ENCODE measurements at regions not wholly inside any gene's neighbourhood (a gene's known extent, or its start where the extent isn't known, plus 50 kb on each side); places are given as distances from the start of the nearest gene placed in this dataset.

DNA sequence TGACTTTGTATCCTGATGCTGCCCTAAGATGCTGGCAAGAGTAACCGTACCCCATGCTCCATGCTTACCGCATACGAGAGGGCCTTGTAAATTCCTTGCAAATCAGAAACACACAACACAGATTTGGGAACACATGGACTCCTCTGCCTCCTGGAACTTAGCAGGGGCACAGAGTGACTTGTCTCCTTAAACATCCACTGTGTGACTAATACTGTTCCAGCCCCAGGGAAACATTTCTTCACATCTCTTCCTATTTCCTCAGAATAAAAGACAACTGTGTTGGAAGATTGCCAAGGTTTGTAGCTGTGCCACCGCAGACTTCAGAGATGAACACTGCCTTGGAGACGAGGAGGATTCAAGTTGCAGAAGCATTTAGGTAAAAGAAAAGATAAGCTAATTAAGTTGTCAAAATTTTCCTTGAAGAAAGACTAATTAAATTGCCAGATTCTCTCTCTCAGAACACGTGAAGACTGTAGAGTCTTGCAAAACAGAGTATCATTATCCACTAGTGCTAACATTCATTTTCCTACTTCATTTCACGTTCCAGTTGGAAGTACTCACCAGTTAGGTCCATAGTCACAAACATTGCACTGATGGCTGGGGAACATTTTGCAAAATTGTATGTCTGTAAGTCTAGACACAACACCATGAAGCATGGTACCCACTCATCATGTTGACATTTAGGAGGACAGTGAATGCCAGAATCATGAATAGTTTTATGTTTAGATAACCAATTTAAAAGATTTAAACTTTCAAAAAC lies 188.8 kb downstream of the TSN start:
- no peak overlapping the region for H3K27ac Mint-ChIP-seq
- H3K27me3 Mint-ChIP-seq (ENCODE audit: low read depth), result peaks cover 5% of the 10 kb centered on the region
- H3K4me3 Mint-ChIP-seq, result no peak overlapping the region
- H3K4me1 Mint-ChIP-seq (ENCODE audit: low read depth), result no peaks in the 10 kb centered on the region
- no peaks in the 10 kb centered on the region for H3K36me3 Mint-ChIP-seq (ENCODE audit: low read depth)
- H3K9me3 Mint-ChIP-seq, result no peaks in the 10 kb centered on the region

DNA sequence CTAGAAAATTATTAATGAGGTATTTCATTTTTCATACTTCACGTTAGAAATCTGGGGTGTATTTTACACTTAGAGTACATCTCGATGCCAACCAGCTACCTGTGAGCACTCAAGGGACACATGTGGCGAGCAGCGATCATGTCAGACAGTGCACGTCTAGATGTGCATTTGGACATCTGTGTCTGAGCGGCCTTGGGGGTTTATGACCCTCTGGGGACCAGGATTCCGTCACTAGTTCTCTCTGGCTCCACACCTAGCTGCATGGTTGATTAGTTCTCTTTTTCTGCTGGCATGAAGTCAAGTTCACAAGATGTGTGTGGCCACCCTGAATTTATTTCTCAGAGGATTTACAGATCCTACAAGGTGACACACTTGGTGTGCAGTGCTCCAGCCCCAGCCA lies 192.2 kb downstream of the TSN start:
- Mint-ChIP-seq H3K27ac (no peak overlapping the region), H3K36me3 (ENCODE audit: low read depth) (no peaks in the 10 kb centered on the region), H3K9me3 (no peaks in the 10 kb centered on the region), H3K4me1 (ENCODE audit: low read depth) (no peaks in the 10 kb centered on the region), H3K27me3 (ENCODE audit: low read depth) (peaks cover 5% of the 10 kb centered on the region), H3K4me3 (no peak overlapping the region)

DNA sequence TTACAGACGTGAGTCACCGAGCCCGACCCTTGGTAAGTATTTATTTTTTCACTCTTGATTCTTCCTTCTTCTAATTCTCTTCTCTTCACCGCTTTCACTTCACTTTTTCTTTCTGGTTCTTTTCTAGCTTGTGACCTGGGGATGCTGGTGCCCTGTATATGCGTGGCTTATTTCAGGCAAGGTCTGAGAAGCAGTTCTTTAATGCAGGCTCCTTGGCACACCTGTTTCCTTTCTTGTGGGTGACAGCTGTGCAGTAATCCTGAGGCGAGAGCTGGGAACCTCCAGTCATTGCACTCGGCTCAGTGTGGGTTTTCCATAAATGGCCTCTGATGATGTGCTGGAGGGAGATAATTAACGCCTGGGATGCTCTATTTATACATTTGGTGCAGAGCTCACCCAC lies 193.8 kb downstream of the TSN start:
- Mint-ChIP-seq H3K27ac (no peak overlapping the region), H3K36me3 (ENCODE audit: low read depth) (no peaks in the 10 kb centered on the region), H3K27me3 (ENCODE audit: low read depth) (peaks cover 1% of the 10 kb centered on the region), H3K4me3 (no peak overlapping the region), H3K9me3 (no peaks in the 10 kb centered on the region), H3K4me1 (ENCODE audit: low read depth) (no peaks in the 10 kb centered on the region)

DNA sequence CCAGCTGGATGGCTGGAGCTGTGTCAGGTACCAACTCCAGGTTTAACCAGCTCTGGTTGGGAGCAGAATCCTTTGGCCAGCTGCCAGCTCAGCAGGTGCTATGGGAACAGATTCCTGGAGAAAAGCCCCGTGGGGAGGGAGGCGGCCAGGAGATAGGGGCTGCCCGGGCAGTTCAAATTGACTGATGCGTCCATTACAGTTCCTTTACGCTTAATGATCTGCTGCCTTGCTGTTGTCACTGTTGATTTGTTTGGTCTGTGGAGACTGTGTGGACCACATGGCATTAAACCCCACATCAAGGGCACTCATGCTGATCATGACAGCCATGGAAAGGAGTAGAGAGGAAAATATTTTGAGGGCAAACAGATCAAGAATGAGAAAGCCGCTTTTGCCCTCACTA lies 200.0 kb downstream of the TSN start:
- Mint-ChIP-seq H3K27me3 (ENCODE audit: low read depth) (no peaks in the 10 kb centered on the region), H3K4me3 (no peak overlapping the region)

DNA sequence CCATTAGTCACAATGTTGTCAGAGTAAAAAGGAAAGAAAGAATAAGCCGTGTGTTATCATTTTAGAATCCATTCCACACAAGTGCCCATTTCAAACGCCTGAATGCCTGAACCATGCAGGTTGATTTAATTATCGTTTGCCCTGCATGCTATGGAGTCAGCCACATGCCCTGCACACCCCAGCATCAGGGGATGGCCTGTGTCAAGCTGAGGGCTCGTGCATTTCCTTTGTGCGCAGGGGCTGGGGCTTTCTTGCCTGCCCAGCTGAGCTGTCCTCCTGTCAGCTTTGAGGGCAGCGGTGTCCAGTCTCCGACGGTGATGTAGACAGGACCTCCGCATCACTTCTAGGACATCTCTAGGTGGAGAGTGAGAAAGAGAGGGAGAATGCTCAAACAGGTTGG lies 200.4 kb downstream of the TSN start:
- no peak overlapping the region for H3K4me3 Mint-ChIP-seq
- H3K36me3 Mint-ChIP-seq (ENCODE audit: low read depth), result no peaks in the 10 kb centered on the region

More for the DNA sequence above, 200.0 kb downstream of the TSN start:
- Mint-ChIP-seq H3K4me1 (ENCODE audit: low read depth) (no peaks in the 10 kb centered on the region), H3K9me3 (no peaks in the 10 kb centered on the region), H3K27ac (no peak overlapping the region), H3K36me3 (ENCODE audit: low read depth) (no peaks in the 10 kb centered on the region)

DNA sequence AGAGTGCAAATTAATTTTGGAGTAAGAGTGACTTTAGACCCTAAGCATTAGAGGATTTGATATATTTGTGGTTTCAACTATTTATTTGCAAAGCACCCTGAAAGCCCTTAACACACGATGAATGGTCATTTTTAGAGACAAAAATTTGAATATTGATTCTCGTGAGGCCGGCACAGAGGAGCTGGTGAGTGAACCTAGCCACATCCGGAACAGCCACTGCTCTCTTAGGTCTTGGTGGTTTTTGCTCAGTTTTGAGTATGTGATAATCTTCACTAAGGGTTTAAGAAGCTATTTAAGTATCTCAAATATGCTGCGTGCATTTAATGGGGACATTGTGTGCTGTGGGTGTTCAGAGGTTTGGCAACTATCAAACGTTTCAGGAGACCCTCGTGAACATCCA lies 204.8 kb downstream of the TSN start:
- Mint-ChIP-seq H3K27ac (no peak overlapping the region), H3K4me1 (ENCODE audit: low read depth) (no peaks in the 10 kb centered on the region), H3K9me3 (no peaks in the 10 kb centered on the region), H3K4me3 (no peak overlapping the region), H3K27me3 (ENCODE audit: low read depth) (no peaks in the 10 kb centered on the region), H3K36me3 (ENCODE audit: low read depth) (no peaks in the 10 kb centered on the region)

More for the DNA sequence above, 200.4 kb downstream of the TSN start:
- Mint-ChIP-seq H3K9me3 (no peaks in the 10 kb centered on the region), H3K27me3 (ENCODE audit: low read depth) (no peaks in the 10 kb centered on the region), H3K4me1 (ENCODE audit: low read depth) (no peaks in the 10 kb centered on the region), H3K27ac (no peak overlapping the region)

DNA sequence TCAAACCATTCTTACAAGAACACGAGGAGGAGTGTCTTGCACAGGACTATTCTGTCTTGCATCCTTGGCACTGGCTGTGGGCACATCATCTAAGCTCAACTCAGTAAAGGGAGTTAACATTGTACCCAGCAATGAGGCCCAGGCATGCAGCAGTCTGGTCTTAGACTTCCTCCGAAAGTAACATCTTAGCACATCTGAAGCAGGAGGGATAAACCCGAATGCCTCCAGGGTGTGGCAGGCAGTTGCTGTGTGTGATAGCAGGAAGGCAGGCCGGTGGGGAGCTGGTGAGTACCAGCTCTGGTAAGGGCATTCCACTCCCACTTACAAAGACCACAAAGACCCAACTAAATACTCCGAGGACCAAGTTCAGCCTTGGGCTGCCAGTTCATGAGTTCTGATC lies 206.3 kb downstream of the TSN start:
- H3K4me3 Mint-ChIP-seq, result no peak overlapping the region
- H3K4me1 Mint-ChIP-seq (ENCODE audit: low read depth), result no peaks in the 10 kb centered on the region
- H3K9me3 Mint-ChIP-seq, result no peaks in the 10 kb centered on the region
- no peaks in the 10 kb centered on the region for H3K27me3 Mint-ChIP-seq (ENCODE audit: low read depth)
- no peak overlapping the region for H3K27ac Mint-ChIP-seq
- H3K36me3 Mint-ChIP-seq (ENCODE audit: low read depth), result no peaks in the 10 kb centered on the region

DNA sequence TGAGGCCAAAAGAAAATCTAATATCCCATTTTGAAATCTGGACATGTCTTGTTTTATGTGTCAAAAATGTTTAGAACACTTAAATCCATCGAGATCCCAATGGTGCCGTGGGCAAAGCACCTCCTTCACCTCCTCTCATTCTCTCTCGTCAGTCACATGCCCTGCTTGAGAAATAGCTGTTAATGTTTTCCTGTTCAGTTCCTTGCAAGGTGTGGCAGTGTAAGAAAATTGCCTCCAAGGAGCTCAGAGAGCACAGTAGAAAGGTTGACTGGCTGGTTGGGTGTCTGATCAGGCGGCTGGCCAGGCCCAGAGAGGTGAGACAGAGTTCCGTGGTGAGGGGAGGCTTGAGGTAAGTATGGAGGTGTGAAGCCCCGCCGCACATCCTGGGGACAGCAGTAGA lies 210.2 kb downstream of the TSN start:
- no peak overlapping the region for H3K4me3 Mint-ChIP-seq
- peaks cover 14% of the 10 kb centered on the region for H3K27me3 Mint-ChIP-seq (ENCODE audit: low read depth)
- H3K27ac Mint-ChIP-seq, result no peak overlapping the region
- H3K9me3 Mint-ChIP-seq, result no peaks in the 10 kb centered on the region
- H3K4me1 Mint-ChIP-seq (ENCODE audit: low read depth), result no peaks in the 10 kb centered on the region
- H3K36me3 Mint-ChIP-seq (ENCODE audit: low read depth), result no peaks in the 10 kb centered on the region

DNA sequence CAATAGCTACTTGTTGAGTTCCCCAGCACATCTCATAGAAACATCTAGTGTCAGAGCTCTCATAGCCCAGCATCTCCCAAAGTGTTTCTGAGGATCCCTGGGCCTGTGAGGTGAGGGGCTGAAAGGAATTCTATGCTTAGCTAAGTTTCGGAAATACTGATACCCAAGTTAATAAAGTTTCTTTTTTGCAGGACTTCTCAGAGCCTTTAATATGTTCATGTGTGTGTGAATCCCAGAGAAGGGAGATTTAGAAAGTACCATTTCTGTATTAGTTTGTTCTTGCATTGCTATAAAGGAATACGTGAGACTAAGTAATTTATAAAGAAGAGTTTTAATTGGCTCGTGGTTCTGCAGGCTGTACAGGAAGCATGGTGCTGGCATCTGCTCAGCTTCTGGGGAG lies 211.2 kb downstream of the TSN start:
- no peaks in the 10 kb centered on the region for H3K36me3 Mint-ChIP-seq (ENCODE audit: low read depth)
- H3K4me3 Mint-ChIP-seq, result no peak overlapping the region
- H3K9me3 Mint-ChIP-seq, result no peaks in the 10 kb centered on the region
- no peak overlapping the region for H3K27ac Mint-ChIP-seq
- no peaks in the 10 kb centered on the region for H3K4me1 Mint-ChIP-seq (ENCODE audit: low read depth)
- peaks cover 14% of the 10 kb centered on the region for H3K27me3 Mint-ChIP-seq (ENCODE audit: low read depth)

DNA sequence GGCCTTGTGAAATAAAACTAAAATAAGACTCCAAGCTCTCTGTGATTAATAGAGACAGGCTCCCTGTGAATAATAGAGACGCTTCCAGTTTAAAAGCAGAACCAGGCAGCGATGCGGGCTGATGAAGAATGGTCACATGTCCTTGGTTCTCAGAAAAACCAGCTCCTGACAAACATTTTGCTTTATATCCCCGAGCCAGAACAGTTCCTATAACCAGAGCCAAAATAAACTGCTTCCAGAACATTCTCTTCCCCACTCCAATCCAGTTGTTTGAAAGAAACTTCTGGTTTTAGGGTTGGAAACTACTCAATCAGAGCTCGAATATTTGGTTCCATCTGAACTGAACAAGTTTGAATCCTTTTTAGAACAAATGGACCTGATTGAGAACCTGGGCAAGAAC lies 213.7 kb downstream of the TSN start:
- Mint-ChIP-seq H3K4me1 (ENCODE audit: low read depth) (no peaks in the 10 kb centered on the region), H3K27me3 (ENCODE audit: low read depth) (peaks cover 14% of the 10 kb centered on the region), H3K27ac (no peak overlapping the region), H3K36me3 (ENCODE audit: low read depth) (no peaks in the 10 kb centered on the region), H3K4me3 (no peak overlapping the region), H3K9me3 (no peaks in the 10 kb centered on the region)

DNA sequence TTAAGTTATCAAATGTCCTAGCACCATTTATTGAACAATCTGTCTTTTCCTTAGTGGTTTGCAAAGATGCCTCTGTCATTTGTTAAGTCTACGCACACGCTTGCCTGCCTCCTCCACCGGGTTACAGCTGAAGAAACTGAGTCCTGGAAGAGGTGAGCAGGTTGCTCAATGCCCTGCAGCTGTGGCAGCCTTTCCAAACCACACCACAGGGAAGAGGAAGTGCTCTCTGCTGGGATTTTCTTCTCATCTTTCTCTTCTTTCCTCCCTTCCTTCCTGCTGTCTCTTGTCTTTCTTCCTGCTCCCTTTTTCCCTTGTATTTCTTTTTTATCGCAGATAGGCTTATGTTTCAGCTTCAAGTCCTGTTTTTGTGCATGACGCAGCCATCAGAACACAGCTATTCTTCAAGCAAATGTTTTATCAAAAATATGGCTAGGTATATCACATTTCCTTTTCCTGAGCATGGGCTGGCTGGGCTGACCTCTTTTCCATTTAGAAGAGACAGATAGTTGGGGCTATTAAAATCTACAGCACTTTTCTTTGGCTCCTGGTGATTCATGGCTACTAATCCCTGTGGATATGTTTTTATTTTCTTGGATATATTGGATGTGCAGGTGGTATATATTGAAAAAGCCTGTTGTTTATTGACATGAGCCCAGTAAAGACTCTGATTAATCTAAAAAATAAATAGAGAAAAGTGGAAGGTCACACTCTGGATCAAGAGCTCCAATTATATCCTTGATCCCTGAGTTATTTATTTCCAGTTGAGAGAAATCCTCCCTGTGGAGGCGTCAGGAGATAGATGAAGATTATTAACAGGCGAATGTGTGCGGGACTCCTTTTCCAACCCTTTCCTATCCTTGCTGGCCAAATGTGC lies 214.6 kb downstream of the TSN start:
- Mint-ChIP-seq H3K9me3 (no peaks in the 10 kb centered on the region), H3K27me3 (ENCODE audit: low read depth) (peaks cover 14% of the 10 kb centered on the region), H3K4me1 (ENCODE audit: low read depth) (peaks cover 3% of the 10 kb centered on the region), H3K4me3 (no peak overlapping the region), H3K36me3 (ENCODE audit: low read depth) (no peaks in the 10 kb centered on the region), H3K27ac (no peak overlapping the region)

DNA sequence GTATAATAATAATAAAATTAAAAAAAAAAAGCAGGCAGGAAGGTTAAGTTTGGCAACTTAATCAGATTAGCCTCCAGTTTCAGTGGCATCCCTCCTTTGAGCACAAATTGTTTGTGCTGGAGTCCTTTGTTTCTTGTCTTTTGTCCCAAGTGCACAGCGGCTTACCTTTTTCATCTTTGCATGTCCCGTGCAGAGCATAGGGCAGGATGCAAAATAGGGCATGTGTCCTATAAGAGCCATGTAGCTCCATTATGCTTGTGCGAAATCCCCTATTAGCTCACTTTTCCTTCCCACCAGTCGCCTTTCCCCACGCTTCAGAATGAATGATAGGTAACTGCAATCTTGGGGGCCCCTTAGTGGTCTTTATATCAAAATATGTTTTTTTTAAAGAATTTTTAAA lies 216.8 kb downstream of the TSN start:
- Mint-ChIP-seq H3K27me3 (ENCODE audit: low read depth) (peaks cover 14% of the 10 kb centered on the region), H3K4me1 (ENCODE audit: low read depth) (peaks cover 5% of the 10 kb centered on the region), H3K9me3 (no peaks in the 10 kb centered on the region), H3K27ac (no peak overlapping the region), H3K4me3 (no peak overlapping the region), H3K36me3 (ENCODE audit: low read depth) (no peaks in the 10 kb centered on the region)

DNA sequence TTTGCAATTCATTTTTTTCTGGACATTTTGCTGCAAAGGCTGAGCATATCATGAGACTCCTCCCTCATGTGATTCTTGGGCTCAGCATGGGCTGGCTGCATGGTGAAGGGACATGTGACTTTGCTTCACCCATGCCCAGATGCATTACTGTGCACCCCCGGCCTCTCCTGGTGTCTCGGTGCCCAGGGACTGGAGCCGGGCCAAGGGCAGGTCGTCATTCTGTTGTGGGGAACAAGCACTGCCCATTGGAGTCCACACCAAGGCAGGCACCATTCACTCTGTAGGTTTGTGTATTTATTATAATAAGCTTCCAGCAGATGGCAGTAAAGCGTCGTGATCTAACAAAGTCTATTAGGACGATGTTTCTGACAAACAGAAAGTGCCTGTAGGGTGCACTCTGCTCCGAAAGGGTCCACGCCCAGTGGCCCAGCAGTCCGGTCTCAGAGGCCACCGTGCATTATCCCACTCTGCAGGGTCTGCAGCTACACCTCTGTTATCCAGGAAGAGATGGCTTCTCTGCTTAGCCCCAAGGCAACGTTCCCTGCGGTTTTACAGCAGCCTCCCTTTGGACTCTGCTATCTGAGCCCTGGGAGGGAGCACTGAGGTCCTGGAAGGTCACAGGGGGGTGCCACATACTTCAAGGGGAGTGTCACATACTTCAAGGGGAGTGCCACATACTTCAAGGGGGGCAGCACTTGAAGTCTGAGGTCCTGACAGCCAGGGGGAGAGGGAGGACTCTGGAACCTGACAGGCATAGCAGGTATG lies 219.6 kb downstream of the TSN start:
- H3K4me1 Mint-ChIP-seq (ENCODE audit: low read depth), result peaks cover 5% of the 10 kb centered on the region
- no peaks in the 10 kb centered on the region for H3K9me3 Mint-ChIP-seq
- no peaks in the 10 kb centered on the region for H3K36me3 Mint-ChIP-seq (ENCODE audit: low read depth)
- no peak overlapping the region for H3K27ac Mint-ChIP-seq
- H3K27me3 Mint-ChIP-seq (ENCODE audit: low read depth), result peaks cover under 1% of the 10 kb centered on the region
- H3K4me3 Mint-ChIP-seq, result peak overlapping the region; percentile 60

DNA sequence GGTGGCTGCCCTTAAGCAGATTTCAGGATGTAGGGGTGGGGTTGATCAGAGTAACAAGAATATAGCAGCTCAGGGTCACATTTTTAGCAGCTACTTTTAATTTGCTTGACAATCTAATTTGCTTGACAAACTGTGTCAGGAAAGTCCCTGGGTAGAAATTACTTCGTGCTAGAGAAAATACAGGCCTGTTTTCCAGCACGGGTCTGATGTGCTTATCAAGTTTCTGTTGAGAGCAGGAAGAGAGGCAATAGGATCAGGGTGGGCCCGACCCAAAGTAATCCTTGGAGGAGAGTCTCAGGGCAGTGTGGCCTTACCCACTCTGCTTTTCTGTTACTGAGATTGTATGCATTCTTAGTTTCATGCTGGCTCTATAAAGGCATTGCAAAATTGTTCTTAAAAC lies 221.5 kb downstream of the TSN start:
- Mint-ChIP-seq H3K4me1 (ENCODE audit: low read depth) (peaks cover 5% of the 10 kb centered on the region), H3K27me3 (ENCODE audit: low read depth) (no peaks in the 10 kb centered on the region), H3K4me3 (no peak overlapping the region), H3K36me3 (ENCODE audit: low read depth) (no peaks in the 10 kb centered on the region), H3K27ac (no peak overlapping the region), H3K9me3 (no peaks in the 10 kb centered on the region)
